Keratinocyte (primary cell): ENCODE measurements at regions not wholly inside any gene's neighbourhood (a gene's known extent, or its start where the extent isn't known, plus 50 kb on each side); places are given as distances from the start of the nearest gene placed in this dataset.

Experiments
- EZH2 ChIP-seq: IDR thresholded peaks from one replicate; pipeline ENCODE4 v1.6.1; 2012; ENCODE audit warnings: inconsistent platforms, mild to moderate bottlenecking, low read length, moderate library complexity
- TF ChIP-seq, protein P1 (sequence below), 3 experiments: IDR thresholded peaks in 1 of 3; conservative IDR thresholded peaks in 1 of 3; optimal IDR thresholded peaks in 1 of 3; 2 replicates in 2 of 3; 3 replicates in 1 of 3; pipeline versions ENCODE3 to v1.5.1; 2011; ENCODE audit warnings: low read length in 3 of 3, mild to moderate bottlenecking in 3 of 3, moderate library complexity in 2 of 3, control low read depth in 1 of 3, inconsistent platforms in 1 of 3; ENCODE audit not compliant: insufficient read depth in 2 of 3; ENCODE audit errors: extremely low read depth in 1 of 3

DNA sequence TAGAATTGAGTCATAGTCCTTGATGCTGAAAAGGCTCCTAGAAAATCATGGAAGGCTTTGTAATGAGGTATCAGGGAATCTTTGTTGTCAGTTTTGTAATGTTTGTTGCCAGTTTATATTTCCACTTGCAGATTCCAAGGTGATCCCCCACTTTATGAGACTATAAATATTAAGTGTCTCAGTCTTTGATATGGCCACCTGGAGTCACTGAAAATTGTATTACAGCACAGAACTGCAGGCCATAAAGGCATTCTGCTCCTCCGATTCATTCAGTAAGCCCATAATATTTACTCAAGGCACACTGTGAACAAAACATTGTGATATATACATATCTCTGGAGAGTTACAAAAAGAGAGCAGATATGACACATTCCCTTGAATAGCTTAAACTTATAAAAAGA is 457.8 kb upstream of the ZNF385D start:
- no peak for TF ChIP-seq EZH2
- TF ChIP-seq, protein P1, sequence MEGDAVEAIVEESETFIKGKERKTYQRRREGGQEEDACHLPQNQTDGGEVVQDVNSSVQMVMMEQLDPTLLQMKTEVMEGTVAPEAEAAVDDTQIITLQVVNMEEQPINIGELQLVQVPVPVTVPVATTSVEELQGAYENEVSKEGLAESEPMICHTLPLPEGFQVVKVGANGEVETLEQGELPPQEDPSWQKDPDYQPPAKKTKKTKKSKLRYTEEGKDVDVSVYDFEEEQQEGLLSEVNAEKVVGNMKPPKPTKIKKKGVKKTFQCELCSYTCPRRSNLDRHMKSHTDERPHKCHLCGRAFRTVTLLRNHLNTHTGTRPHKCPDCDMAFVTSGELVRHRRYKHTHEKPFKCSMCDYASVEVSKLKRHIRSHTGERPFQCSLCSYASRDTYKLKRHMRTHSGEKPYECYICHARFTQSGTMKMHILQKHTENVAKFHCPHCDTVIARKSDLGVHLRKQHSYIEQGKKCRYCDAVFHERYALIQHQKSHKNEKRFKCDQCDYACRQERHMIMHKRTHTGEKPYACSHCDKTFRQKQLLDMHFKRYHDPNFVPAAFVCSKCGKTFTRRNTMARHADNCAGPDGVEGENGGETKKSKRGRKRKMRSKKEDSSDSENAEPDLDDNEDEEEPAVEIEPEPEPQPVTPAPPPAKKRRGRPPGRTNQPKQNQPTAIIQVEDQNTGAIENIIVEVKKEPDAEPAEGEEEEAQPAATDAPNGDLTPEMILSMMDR (optimal IDR thresholded peaks at IDR 0.05 in 1 of 3, IDR thresholded peaks at IDR 0.05 in 1 of 3, conservative IDR thresholded peaks at IDR 0.05 in 1 of 3; ENCODE audit: extremely low read depth in 1 of 3, insufficient read depth in 2 of 3, low read length in 3 of 3): no peak
